Thyroid gland (tissue), 4 donors: ENCODE measurements at regions not wholly inside any gene's neighbourhood (a gene's known extent, or its start where the extent isn't known, plus 50 kb on each side); places are given as distances from the start of the nearest gene placed in this dataset.

ENCODE experiments used
- DNase-seq, 2 donors: peaks; one replicate each; pipeline ENCODE4 v3.0.0-alpha.2; 2019
- H3K27ac ChIP-seq, 3 donors: fragments of 200-600 bp; sonication (generic); 1 replicate in 2 of 3; 2 replicates in 1 of 3; pipeline ENCODE4 v1.5.1; 2016 to 2019; ENCODE audit warnings: mild to moderate bottlenecking in 1 of 3, moderate library complexity in 1 of 3
- H3K27me3 ChIP-seq: fragments of 200-600 bp; sonication (generic); one replicate; pipeline ENCODE4 v1.5.1; 2019
- H3K36me3 ChIP-seq, 2 donors: fragments of 200-600 bp; sonication (generic); one replicate each; pipeline ENCODE4 v1.5.1; 2016 to 2019
- H3K4me1 ChIP-seq, 2 donors: fragments of 200-600 bp; sonication (generic); one replicate each; pipeline ENCODE4 v1.5.1; 2017 to 2019
- H3K4me3 ChIP-seq, 3 donors: fragments of 200-600 bp; sonication (generic); replicated peaks in 1 of 3; 1 replicate in 2 of 3; 2 replicates in 1 of 3; pipeline ENCODE4 v1.5.1; 2016; ENCODE audit warnings: mild to moderate bottlenecking in 1 of 3
- H3K9me3 ChIP-seq: fragments of 200-600 bp; sonication (generic); one replicate; pipeline ENCODE4 v1.5.1; 2017
- POLR2A ChIP-seq, 2 donors: fragments of 450-650 bp; IDR thresholded peaks; one replicate each; pipeline ENCODE4 v1.6.1; 2017; ENCODE audit warnings: antibody characterized with exemption in 2 of 2, mild to moderate bottlenecking in 2 of 2, moderate library complexity in 1 of 2
- WGBS, 2 donors: methylation state at CpG; one replicate each; pipeline ENCODE4 v1.1.5; 2017; 5-methylcytosine and 5-hydroxymethylcytosine counted together
- intact Hi-C: fragments of 100-400 bp; cut with DNase I; formaldehyde crosslinking; loops from one replicate; pipeline ENCODE4 v1.15.1; 2023
- TF ChIP-seq, protein P1 (sequence below), 6 experiments: fragments of 200-600 bp in 3 of 6; fragments of 450-650 bp in 3 of 6; sonication (generic) in 3 of 6; IDR thresholded peaks; one replicate each; pipeline ENCODE4 v1.5.1; 2016 to 2019; ENCODE audit warnings: antibody characterized with exemption in 6 of 6, mild to moderate bottlenecking in 2 of 6, inconsistent platforms in 1 of 6, moderate library complexity in 1 of 6

DNA sequence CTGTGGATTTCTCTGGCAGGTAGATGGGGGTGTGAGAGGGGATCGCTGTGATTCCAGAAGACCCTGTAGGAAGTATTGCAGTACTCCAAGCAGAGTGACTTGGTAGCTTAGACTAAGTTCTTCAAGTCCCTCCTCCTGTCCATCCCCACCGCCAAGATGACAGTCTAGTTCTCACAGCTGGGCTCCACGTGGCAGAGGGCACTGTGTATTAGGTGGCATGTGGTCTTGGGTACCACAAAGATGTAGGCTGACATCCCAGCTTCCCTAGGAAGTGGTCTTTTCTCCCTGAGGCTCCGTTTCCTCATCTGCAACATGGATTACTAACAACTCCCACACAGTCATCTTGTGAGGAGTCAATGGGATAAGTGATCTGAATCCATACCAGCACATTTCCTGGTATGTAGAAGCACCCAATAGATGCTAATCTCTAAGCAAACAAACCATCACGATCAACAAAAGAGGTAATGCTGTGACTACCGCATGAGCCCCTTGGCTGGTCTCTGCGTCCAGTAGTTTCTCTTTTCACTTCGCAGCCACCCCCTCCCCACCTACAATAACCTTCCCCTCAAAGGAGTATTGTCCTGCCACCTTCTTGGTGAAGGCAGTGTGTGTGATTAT is 349.1 kb upstream of the EEF2KMT start:
- no peaks in the 10 kb centered on the region for H3K36me3 ChIP-seq
- no peaks in the 10 kb centered on the region for H3K27me3 ChIP-seq
- intact Hi-C loops: no loop called here
- H3K4me1 ChIP-seq: no peaks in the 10 kb centered on the region
- no peak overlapping the region for H3K27ac ChIP-seq
- no peak overlapping the region for H3K4me3 ChIP-seq
- no peaks in the 10 kb centered on the region for H3K9me3 ChIP-seq
- 48 to 53% methylated on average over 8 of the region's 8 CpGs for WGBS, 2 donors
- DNase-seq: no peak
- TF ChIP-seq POLR2A (IDR thresholded peaks at IDR 0.05): no peak
- TF ChIP-seq, protein P1, sequence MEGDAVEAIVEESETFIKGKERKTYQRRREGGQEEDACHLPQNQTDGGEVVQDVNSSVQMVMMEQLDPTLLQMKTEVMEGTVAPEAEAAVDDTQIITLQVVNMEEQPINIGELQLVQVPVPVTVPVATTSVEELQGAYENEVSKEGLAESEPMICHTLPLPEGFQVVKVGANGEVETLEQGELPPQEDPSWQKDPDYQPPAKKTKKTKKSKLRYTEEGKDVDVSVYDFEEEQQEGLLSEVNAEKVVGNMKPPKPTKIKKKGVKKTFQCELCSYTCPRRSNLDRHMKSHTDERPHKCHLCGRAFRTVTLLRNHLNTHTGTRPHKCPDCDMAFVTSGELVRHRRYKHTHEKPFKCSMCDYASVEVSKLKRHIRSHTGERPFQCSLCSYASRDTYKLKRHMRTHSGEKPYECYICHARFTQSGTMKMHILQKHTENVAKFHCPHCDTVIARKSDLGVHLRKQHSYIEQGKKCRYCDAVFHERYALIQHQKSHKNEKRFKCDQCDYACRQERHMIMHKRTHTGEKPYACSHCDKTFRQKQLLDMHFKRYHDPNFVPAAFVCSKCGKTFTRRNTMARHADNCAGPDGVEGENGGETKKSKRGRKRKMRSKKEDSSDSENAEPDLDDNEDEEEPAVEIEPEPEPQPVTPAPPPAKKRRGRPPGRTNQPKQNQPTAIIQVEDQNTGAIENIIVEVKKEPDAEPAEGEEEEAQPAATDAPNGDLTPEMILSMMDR (IDR thresholded peaks at IDR 0.05): no peak

DNA sequence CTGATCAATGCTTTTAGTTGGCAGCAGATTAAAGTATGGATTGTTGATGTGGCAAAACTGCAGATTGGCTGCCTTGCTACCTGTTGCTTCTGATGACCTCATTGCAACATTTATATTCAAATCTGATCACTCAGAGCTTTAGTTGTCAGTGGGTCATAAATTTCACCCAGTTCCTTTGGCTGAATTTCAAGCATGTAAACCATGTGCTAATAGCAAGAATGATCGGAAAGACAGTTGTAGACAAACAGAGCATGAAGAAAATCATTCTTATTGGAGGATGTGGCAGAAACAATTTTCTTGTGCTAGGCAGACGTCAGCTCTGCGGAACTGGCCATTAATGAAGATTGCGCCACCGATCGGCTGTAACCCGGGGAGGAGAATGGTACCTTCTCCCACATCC is 346.6 kb upstream of the EEF2KMT start:
- no peak overlapping the region for H3K27ac ChIP-seq
- no peaks in the 10 kb centered on the region for H3K9me3 ChIP-seq
- no peaks in the 10 kb centered on the region for H3K4me1 ChIP-seq
- no peak for DNase-seq
- H3K4me3 ChIP-seq: no peak overlapping the region
- TF ChIP-seq POLR2A (IDR thresholded peaks at IDR 0.05): no peak
- TF ChIP-seq, protein P1 (IDR thresholded peaks at IDR 0.05): no peak
- H3K36me3 ChIP-seq: no peaks in the 10 kb centered on the region
- intact Hi-C loops: no loop called here
- H3K27me3 ChIP-seq: no peaks in the 10 kb centered on the region
- 86 to 90% methylated on average over 7 of the region's 7 CpGs for WGBS, 2 donors

DNA sequence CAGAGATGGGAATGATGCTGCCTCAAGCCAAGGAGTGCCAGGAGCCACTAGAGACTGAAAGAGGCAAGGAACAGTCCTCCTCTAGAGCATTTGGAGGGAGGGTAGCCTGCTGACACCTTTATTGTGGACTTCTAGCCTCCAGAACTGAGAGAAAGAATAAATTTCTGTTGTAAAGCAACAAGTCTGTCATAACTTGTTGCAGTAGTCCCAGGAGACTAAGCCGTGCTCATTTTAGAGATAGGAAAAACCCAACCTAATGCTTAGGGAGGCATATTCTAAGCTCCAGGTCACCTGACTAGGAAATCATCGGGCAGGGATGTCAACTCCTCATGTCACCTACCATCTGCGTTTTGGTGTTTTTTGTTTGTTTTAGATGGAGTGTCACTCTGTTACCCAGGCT is 345.4 kb upstream of the EEF2KMT start:
- no peak for DNase-seq
- no peaks in the 10 kb centered on the region for H3K36me3 ChIP-seq
- H3K9me3 ChIP-seq: no peaks in the 10 kb centered on the region
- no peak overlapping the region for H3K27ac ChIP-seq
- intact Hi-C loops: no loop called here
- H3K27me3 ChIP-seq: no peaks in the 10 kb centered on the region
- TF ChIP-seq POLR2A (IDR thresholded peaks at IDR 0.05): no peak
- TF ChIP-seq, protein P1 (IDR thresholded peaks at IDR 0.05): no peak
- 75 to 77% methylated on average over 3 of the region's 3 CpGs for WGBS, 2 donors
- no peaks in the 10 kb centered on the region for H3K4me1 ChIP-seq
- no peak overlapping the region for H3K4me3 ChIP-seq

DNA sequence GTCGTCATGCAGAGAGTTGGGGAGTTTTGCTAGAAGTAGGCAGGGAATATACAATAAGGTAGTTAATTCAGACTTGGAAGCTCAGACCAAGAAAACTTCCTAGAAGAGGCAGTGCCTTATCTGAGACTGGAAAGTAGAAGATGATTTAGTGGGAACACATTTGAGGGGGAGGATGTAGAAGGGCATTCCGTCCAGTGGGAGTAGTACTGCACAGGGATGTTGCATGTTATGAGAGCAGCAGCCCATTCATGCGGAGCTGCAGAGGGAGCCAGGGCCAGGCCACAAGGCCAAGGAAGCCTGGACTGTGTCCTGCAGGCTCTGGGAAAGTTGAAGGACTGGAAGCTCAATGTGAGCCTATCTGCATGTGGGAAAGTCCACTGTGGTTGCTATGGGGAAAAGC is 344.5 kb upstream of the EEF2KMT start:
- 53 to 56% methylated on average over 3 of the region's 3 CpGs for WGBS, 2 donors
- Histone ChIP-seq H3K27me3 (no peaks in the 10 kb centered on the region), H3K9me3 (no peaks in the 10 kb centered on the region), H3K4me1 (no peaks in the 10 kb centered on the region), H3K4me3 (no peak overlapping the region), H3K36me3 (no peaks in the 10 kb centered on the region), H3K27ac (no peak overlapping the region)
- TF ChIP-seq, protein P1 (IDR thresholded peaks at IDR 0.05): no peak
- no peak for TF ChIP-seq POLR2A (IDR thresholded peaks at IDR 0.05)
- intact Hi-C loops: no loop called here
- no peak for DNase-seq

DNA sequence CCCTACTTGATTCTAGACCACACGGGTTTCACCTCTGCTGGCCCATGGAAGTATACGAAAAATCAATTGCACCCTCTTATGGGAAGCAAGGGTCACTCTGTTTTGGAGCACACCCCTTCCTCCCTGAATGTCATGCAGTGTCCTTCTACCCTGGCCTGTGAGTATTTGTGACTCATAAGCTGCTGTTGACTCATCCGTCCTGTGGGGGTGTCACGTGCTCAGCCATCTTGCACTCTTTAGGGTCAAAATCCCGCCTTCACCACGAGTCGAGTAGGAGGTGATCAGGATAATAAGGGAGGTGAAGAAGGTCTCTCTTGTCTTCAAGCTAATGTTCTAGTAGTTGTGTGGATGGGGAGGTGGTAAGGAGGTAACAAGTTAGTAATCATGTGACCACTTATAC is 341.0 kb upstream of the EEF2KMT start:
- Histone ChIP-seq H3K36me3 (no peaks in the 10 kb centered on the region), H3K4me1 (no peaks in the 10 kb centered on the region), H3K4me3 (no peak overlapping the region), H3K27me3 (no peaks in the 10 kb centered on the region), H3K9me3 (no peaks in the 10 kb centered on the region), H3K27ac (no peak overlapping the region)
- TF ChIP-seq POLR2A (IDR thresholded peaks at IDR 0.05): no peak
- TF ChIP-seq, protein P1 (IDR thresholded peaks at IDR 0.05): no peak
- no peak for DNase-seq
- WGBS, 2 donors: 82 to 88% methylated on average over 7 of the region's 7 CpGs
- intact Hi-C loops: no loop called here
